Gastroesophageal sphincter (tissue), 3 donors: ENCODE measurements at regions not wholly inside any gene's neighbourhood (a gene's known extent, or its start where the extent isn't known, plus 50 kb on each side); places are given as distances from the start of the nearest gene placed in this dataset.

Experiments used
- CTCF ChIP-seq, 4 experiments: fragments of 200-600 bp in 2 of 4; fragments of 450-650 bp in 2 of 4; sonication (generic) in 1 of 4; IDR thresholded peaks; one replicate each; pipeline ENCODE4 v1.5.1; 2017 to 2019; ENCODE audit warnings: antibody characterized with exemption in 4 of 4, mild to moderate bottlenecking in 2 of 4, moderate library complexity in 2 of 4
- POLR2A ChIP-seq, 2 donors: fragments of 450-650 bp; IDR thresholded peaks; one replicate each; pipeline ENCODE4 v1.6.1; 2017; ENCODE audit warnings: antibody characterized with exemption in 2 of 2, mild to moderate bottlenecking in 2 of 2, moderate library complexity in 1 of 2
- POLR2AphosphoS5 ChIP-seq: sonication (generic); formaldehyde crosslinking; IDR thresholded peaks from one replicate; pipeline ENCODE4 v1.6.1; 2017; ENCODE audit warnings: antibody characterized with exemption

- TF ChIP-seq POLR2AphosphoS5: no peak
- TF ChIP-seq CTCF (IDR thresholded peaks at IDR 0.05): no peak
- TF ChIP-seq POLR2A (IDR thresholded peaks at IDR 0.05): no peak
These were observed 1320.2 kb upstream of the PCDH9 start for GRCh38 chr13:68550330-68550729.
